ENCODE measurements at regions not wholly inside any gene's neighbourhood (a gene's known extent, or its start where the extent isn't known, plus 50 kb on each side); places are given as distances from the start of the nearest gene placed in this dataset.
"Not testable (repeated sequence)": the region's sequence is repeated elsewhere in the genome, so short reads cannot be mapped to it uniquely, and the experiment has no call there.

GRCh38 chr15:95119041-95119610 lies 887.8 kb downstream of the MCTP2 start:
- in situ Hi-C loops (cut with HindIII; ENCODE audit: low sequenced_read_pairs): no loop called here

GRCh38 chr15:95120595-95120994 lies 889.2 kb downstream of the MCTP2 start:
- in situ Hi-C loops (cut with HindIII; ENCODE audit: low sequenced_read_pairs): no loop called here

- in situ Hi-C loops (cut with HindIII; ENCODE audit: low sequenced_read_pairs): no loop called here
These were observed 889.8 kb downstream of the MCTP2 start for GRCh38 chr15:95121191-95121590.

GRCh38 chr15:95125803-95126202 lies 894.4 kb downstream of the MCTP2 start:
- in situ Hi-C loops (cut with HindIII; ENCODE audit: low sequenced_read_pairs): no loop called here

GRCh38 chr15:95127356-95127755 lies 896.0 kb downstream of the MCTP2 start:
- in situ Hi-C loops (cut with HindIII; ENCODE audit: low sequenced_read_pairs): no loop called here

- in situ Hi-C loops (cut with HindIII; ENCODE audit: low sequenced_read_pairs): no loop called here
These were observed 898.2 kb downstream of the MCTP2 start for GRCh38 chr15:95129574-95129973.

GRCh38 chr15:95131131-95131556 lies 899.8 kb downstream of the MCTP2 start:
- in situ Hi-C loops (cut with HindIII; ENCODE audit: low sequenced_read_pairs): no loop called here

GRCh38 chr15:95132774-95133173 lies 901.4 kb downstream of the MCTP2 start:
- in situ Hi-C loops (cut with HindIII; ENCODE audit: low sequenced_read_pairs): no loop called here

- in situ Hi-C loops (cut with HindIII; ENCODE audit: low sequenced_read_pairs): no loop called here
These were observed 903.2 kb downstream of the MCTP2 start for GRCh38 chr15:95134431-95135110.

GRCh38 chr15:95138604-95139270 lies 907.4 kb downstream of the MCTP2 start:
- in situ Hi-C loops (cut with HindIII; ENCODE audit: low sequenced_read_pairs): no loop called here

GRCh38 chr15:95141486-95141885 lies 910.1 kb downstream of the MCTP2 start:
- in situ Hi-C loops (cut with HindIII; ENCODE audit: low sequenced_read_pairs): no loop called here

- in situ Hi-C loops (cut with HindIII; ENCODE audit: low sequenced_read_pairs): no loop called here
These were observed 911.2 kb downstream of the MCTP2 start for GRCh38 chr15:95142531-95142930.

GRCh38 chr15:95146481-95146880 lies 915.1 kb downstream of the MCTP2 start:
- in situ Hi-C loops (cut with HindIII; ENCODE audit: low sequenced_read_pairs): no loop called here

GRCh38 chr15:95148183-95148582 lies 916.8 kb downstream of the MCTP2 start:
- in situ Hi-C loops (cut with HindIII; ENCODE audit: low sequenced_read_pairs): no loop called here

- in situ Hi-C loops (cut with HindIII; ENCODE audit: low sequenced_read_pairs): no loop called here
These were observed 917.7 kb downstream of the MCTP2 start for GRCh38 chr15:95149036-95149435.

- in situ Hi-C loops (cut with HindIII; ENCODE audit: low sequenced_read_pairs): no loop called here
These were observed 918.4 kb downstream of the MCTP2 start for GRCh38 chr15:95149771-95150170.

GRCh38 chr15:95150466-95150865 lies 919.1 kb downstream of the MCTP2 start:
- in situ Hi-C loops (cut with HindIII; ENCODE audit: low sequenced_read_pairs): no loop called here

- in situ Hi-C loops (cut with HindIII; ENCODE audit: low sequenced_read_pairs): no loop called here
These were observed 921.4 kb downstream of the MCTP2 start for GRCh38 chr15:95152741-95153140.

GRCh38 chr15:95153201-95153600 lies 921.8 kb downstream of the MCTP2 start:
- in situ Hi-C loops (cut with HindIII; ENCODE audit: low sequenced_read_pairs): not testable (repeated sequence)

GRCh38 chr15:95160316-95160715 lies 929.0 kb downstream of the MCTP2 start:
- in situ Hi-C loops (cut with HindIII; ENCODE audit: low sequenced_read_pairs): no loop called here

GRCh38 chr15:95162069-95162468 lies 930.7 kb downstream of the MCTP2 start:
- in situ Hi-C loops (cut with HindIII; ENCODE audit: low sequenced_read_pairs): no loop called here

- in situ Hi-C loops (cut with HindIII; ENCODE audit: low sequenced_read_pairs): no loop called here
These were observed 931.2 kb downstream of the MCTP2 start for GRCh38 chr15:95162531-95162930.
